Neuronal stem cell (in vitro differentiated cells): ENCODE measurements at regions not wholly inside any gene's neighbourhood (a gene's known extent, or its start where the extent isn't known, plus 50 kb on each side); places are given as distances from the start of the nearest gene placed in this dataset.

Experiments
- DNase-seq: peaks from one replicate; pipeline ENCODE4 v3.0.0-alpha.2; 2013; ENCODE audit warnings: low spot score
- H2AFZ ChIP-seq: one replicate; pipeline ENCODE4 v1.6.1; 2013; ENCODE audit warnings: mild to moderate bottlenecking, low read length, inconsistent platforms
- H2AK5ac ChIP-seq: 2 replicates; pipeline ENCODE4 v1.6.1; 2013; ENCODE audit warnings: low read depth, mild to moderate bottlenecking, inconsistent platforms, low read length, moderate library complexity, mixed read lengths
- H2BK120ac ChIP-seq: 2 replicates; pipeline ENCODE4 v1.6.1; 2013; ENCODE audit warnings: low read depth, mild to moderate bottlenecking, inconsistent platforms, low read length, moderate library complexity, mixed read lengths
- H2BK12ac ChIP-seq: one replicate; pipeline ENCODE4 v1.6.1; 2013; ENCODE audit warnings: low read length, inconsistent platforms
- H2BK15ac ChIP-seq: 2 replicates; pipeline ENCODE4 v1.6.1; 2013; ENCODE audit warnings: mild to moderate bottlenecking, low read length, inconsistent platforms, mixed read lengths
- H2BK5ac ChIP-seq: one replicate; pipeline ENCODE4 v1.6.1; 2013; ENCODE audit warnings: inconsistent platforms, mild to moderate bottlenecking, low read length, moderate library complexity
- H3K14ac ChIP-seq: one replicate; pipeline ENCODE4 v1.6.1; 2013; ENCODE audit warnings: low read length, inconsistent platforms
- H3K18ac ChIP-seq: 2 replicates; pipeline ENCODE4 v1.6.1; 2013; ENCODE audit warnings: low read length, inconsistent platforms
- H3K23ac ChIP-seq: 2 replicates; pipeline ENCODE4 v1.6.1; 2013; ENCODE audit warnings: low read depth, mild to moderate bottlenecking, mixed read lengths, low read length, inconsistent platforms; ENCODE audit not compliant: poor library complexity
- H3K27ac ChIP-seq: replicated peaks from 3 replicates; pipeline ENCODE4 v1.5.1; 2013; ENCODE audit warnings: low read length, inconsistent platforms
- H3K27me3 ChIP-seq, 3 experiments: 2 replicates each; pipeline ENCODE4 v1.6.1; 2013; ENCODE audit warnings: low read length in 3 of 3, mild to moderate bottlenecking in 2 of 3, inconsistent platforms in 1 of 3, low read depth in 1 of 3, mixed read lengths in 1 of 3, moderate library complexity in 1 of 3; ENCODE audit not compliant: control insufficient read depth in 3 of 3, insufficient read depth in 3 of 3
- H3K36me3 ChIP-seq, 2 donors: replicated peaks in 1 of 2; 2 replicates each; pipeline ENCODE4 v1.6.1; 2013; ENCODE audit warnings: low read length in 2 of 2; ENCODE audit not compliant: control insufficient read depth in 2 of 2, insufficient read depth in 2 of 2
- H3K4ac ChIP-seq: 2 replicates; pipeline ENCODE4 v1.6.1; 2013; ENCODE audit warnings: inconsistent platforms, mild to moderate bottlenecking, low read length, moderate library complexity
- H3K4me1 ChIP-seq, 2 donors: 1 replicate in 1 of 2; 2 replicates in 1 of 2; pipeline ENCODE4 v1.6.1; 2013; ENCODE audit warnings: low read length in 2 of 2, low read depth in 1 of 2; ENCODE audit not compliant: control insufficient read depth in 2 of 2, insufficient read depth in 1 of 2
- H3K4me2 ChIP-seq: one replicate; pipeline ENCODE4 v1.6.1; 2013; ENCODE audit warnings: mild to moderate bottlenecking, low read length, inconsistent platforms; ENCODE audit not compliant: insufficient read depth, poor library complexity, severe bottlenecking
- H3K4me3 ChIP-seq, 2 donors: 2 replicates each; pipeline ENCODE4 v1.5.1; 2013; ENCODE audit warnings: low read length in 2 of 2, mild to moderate bottlenecking in 2 of 2, inconsistent platforms in 1 of 2, moderate library complexity in 1 of 2
- H3K79me1 ChIP-seq: one replicate; pipeline ENCODE4 v1.6.1; 2013; ENCODE audit warnings: low read depth, mild to moderate bottlenecking, inconsistent platforms, low read length, moderate library complexity
- H3K9ac ChIP-seq: one replicate; pipeline ENCODE4 v1.6.1; 2013; ENCODE audit warnings: mild to moderate bottlenecking, low read depth, low read length, inconsistent platforms; ENCODE audit not compliant: poor library complexity
- H3K9me3 ChIP-seq, 2 donors: replicated peaks in 1 of 2; 2 replicates each; pipeline versions ENCODE3 to v1.6.1; 2013; ENCODE audit warnings: low read length in 2 of 2, mild to moderate bottlenecking in 2 of 2, inconsistent platforms in 1 of 2, low read depth in 1 of 2, mixed read lengths in 1 of 2, moderate library complexity in 1 of 2; ENCODE audit not compliant: control insufficient read depth in 2 of 2, insufficient read depth in 1 of 2
- H4K8ac ChIP-seq: one replicate; pipeline ENCODE4 v1.6.1; 2013; ENCODE audit warnings: low read depth, mild to moderate bottlenecking, inconsistent platforms, low read length, moderate library complexity
- H4K91ac ChIP-seq: one replicate; pipeline ENCODE4 v1.6.1; 2013; ENCODE audit warnings: low read length, low read depth, mild to moderate bottlenecking, inconsistent platforms; ENCODE audit not compliant: poor library complexity
- WGBS, 2 donors: extraction: QIAGEN DNeasy Blood & Tissue Kit; methylation state at CpG; one replicate each; pipeline ENCODE4 v1.1.7; 2013; ENCODE audit warnings: missing lambda C conversion rate in 2 of 2, mixed read lengths in 1 of 2; ENCODE audit not compliant: insufficient read length in 2 of 2, insufficient replicate concordance in 1 of 2; ENCODE audit errors: extremely low coverage in 2 of 2; 5-methylcytosine and 5-hydroxymethylcytosine counted together

DNA sequence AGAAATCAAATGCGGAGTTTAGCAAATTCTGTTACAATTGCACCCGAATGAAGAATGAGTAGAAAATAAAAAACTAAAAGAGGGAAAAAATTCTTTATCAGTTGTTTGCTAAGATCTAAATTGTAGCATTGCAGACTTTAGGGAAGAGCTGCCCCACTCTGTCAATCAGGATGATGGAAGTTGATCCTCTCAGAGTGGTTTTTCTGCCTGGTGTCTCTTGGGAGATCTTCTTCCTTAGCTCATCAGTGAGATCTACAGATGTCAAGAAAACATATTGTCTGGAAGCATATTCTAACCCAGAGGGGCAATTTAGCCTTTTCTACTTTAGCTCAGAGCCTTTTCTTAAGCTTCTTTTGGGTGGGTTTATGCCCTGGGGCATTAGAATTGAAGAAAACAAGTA lies 223.2 kb upstream of the PCDH17 start:
- no peak for DNase-seq
- no CpG with 5 or more reads among the region's 2 CpGs for WGBS, 2 donors
- Histone ChIP-seq H2BK120ac (no peak overlapping the region), H3K4me3 (no peak overlapping the region), H3K9me3 (no peaks in the 10 kb centered on the region), H4K91ac (no peak overlapping the region), H3K4ac (no peak overlapping the region), H3K4me1 (peaks cover 0 to 6% of the 10 kb centered on the region in 2 donors), H2BK5ac (no peak overlapping the region), H3K23ac (no peak overlapping the region), H3K79me1 (no peaks in the 10 kb centered on the region), H2BK12ac (no peak overlapping the region), H2AK5ac (no peak overlapping the region), H4K8ac (no peak overlapping the region), H3K36me3 (no peaks in the 10 kb centered on the region), H3K27me3 (no peaks in the 10 kb centered on the region), H3K18ac (no peak overlapping the region), H3K14ac (no peak overlapping the region), H3K9ac (no peak overlapping the region), H3K4me2 (no peak overlapping the region), H2AFZ (no peak overlapping the region), H3K27ac (no peak overlapping the region), H2BK15ac (no peak overlapping the region)

DNA sequence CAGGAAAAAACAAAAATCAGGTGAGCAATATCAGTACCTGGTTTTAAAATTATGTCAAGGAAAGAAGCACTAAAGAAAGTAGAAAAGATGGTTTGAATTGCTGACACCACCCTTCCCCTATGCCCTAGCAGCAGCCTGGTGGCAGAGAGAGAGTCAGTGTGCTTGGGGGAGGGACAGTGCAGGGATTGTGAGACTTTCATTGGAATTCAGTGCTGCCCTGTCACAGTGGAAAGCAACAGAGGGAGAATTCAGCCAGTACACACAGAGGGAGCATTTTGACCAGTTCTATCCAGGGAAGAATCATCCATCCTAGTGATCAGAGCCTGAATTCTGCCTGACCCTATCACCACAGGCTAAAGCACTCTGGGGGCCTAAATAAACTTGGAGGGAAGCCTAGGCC lies 222.4 kb upstream of the PCDH17 start:
- no peak overlapping the region for H3K4ac ChIP-seq
- H4K91ac ChIP-seq = no peak overlapping the region
- H2AK5ac ChIP-seq = no peak overlapping the region
- no peak overlapping the region for H2BK120ac ChIP-seq
- H2BK15ac ChIP-seq = no peak overlapping the region
- no peaks in the 10 kb centered on the region for H3K79me1 ChIP-seq
- H3K36me3 ChIP-seq = no peaks in the 10 kb centered on the region
- H3K18ac ChIP-seq = no peak overlapping the region
- no peaks in the 10 kb centered on the region for H3K9me3 ChIP-seq
- H3K23ac ChIP-seq = no peak overlapping the region
- H3K4me2 ChIP-seq = no peak overlapping the region
- no peak overlapping the region for H3K4me3 ChIP-seq
- no peak overlapping the region for H3K14ac ChIP-seq
- H3K4me1 ChIP-seq = peaks cover 0 to 6% of the 10 kb centered on the region in 2 donors
- no peak overlapping the region for H2BK12ac ChIP-seq
- no peak overlapping the region for H4K8ac ChIP-seq
- peak overlapping the region; percentile 42 for H2AFZ ChIP-seq
- no peak overlapping the region for H3K27ac ChIP-seq
- H3K27me3 ChIP-seq = no peaks in the 10 kb centered on the region
- H3K9ac ChIP-seq = no peak overlapping the region
- H2BK5ac ChIP-seq = no peak overlapping the region
- DNase-seq = peak; percentile 20

DNA sequence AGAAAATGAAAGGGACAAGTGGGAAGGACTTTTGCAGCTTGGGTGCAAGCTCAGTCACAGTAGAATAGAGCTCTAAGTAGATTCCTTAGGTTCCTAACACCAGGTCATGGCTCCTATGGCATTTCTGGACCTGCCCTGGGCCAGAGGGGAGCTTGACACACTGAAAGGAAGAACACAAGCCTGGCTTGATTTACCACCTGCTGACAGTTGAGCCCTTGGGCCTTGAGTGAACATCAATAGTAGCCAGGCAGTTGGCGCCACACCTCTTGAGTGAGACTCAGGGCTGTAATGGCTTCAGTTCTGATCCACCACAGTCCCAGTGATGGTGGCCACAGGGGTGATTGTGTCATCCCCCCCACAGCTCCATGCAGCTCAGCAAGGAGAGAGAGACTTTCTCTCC lies 221.9 kb upstream of the PCDH17 start:
- no peak overlapping the region for H2BK15ac ChIP-seq
- H3K14ac ChIP-seq = no peak overlapping the region
- peak overlapping the region; percentile 36 for H3K18ac ChIP-seq
- no peak overlapping the region for H3K4me2 ChIP-seq
- no peak overlapping the region for H3K27ac ChIP-seq
- no peak overlapping the region for H3K9ac ChIP-seq
- peak overlapping the region; percentile 42 for H2AFZ ChIP-seq
- no peak overlapping the region for H2BK5ac ChIP-seq
- no peak for DNase-seq
- H3K79me1 ChIP-seq = no peaks in the 10 kb centered on the region
- H3K36me3 ChIP-seq = no peaks in the 10 kb centered on the region
- H3K23ac ChIP-seq = no peak overlapping the region
- no peak overlapping the region for H3K4ac ChIP-seq
- H4K91ac ChIP-seq = no peak overlapping the region
- H2BK12ac ChIP-seq = no peak overlapping the region
- no peaks in the 10 kb centered on the region for H3K27me3 ChIP-seq
- H2AK5ac ChIP-seq = no peak overlapping the region
- H3K4me1 ChIP-seq = peaks cover 0 to 6% of the 10 kb centered on the region in 2 donors
- no peak overlapping the region for H3K4me3 ChIP-seq
- H3K9me3 ChIP-seq = no peaks in the 10 kb centered on the region
- H2BK120ac ChIP-seq = no peak overlapping the region
- no peak overlapping the region for H4K8ac ChIP-seq
- no CpG with 5 or more reads among the region's 1 CpG for WGBS, 2 donors

DNA sequence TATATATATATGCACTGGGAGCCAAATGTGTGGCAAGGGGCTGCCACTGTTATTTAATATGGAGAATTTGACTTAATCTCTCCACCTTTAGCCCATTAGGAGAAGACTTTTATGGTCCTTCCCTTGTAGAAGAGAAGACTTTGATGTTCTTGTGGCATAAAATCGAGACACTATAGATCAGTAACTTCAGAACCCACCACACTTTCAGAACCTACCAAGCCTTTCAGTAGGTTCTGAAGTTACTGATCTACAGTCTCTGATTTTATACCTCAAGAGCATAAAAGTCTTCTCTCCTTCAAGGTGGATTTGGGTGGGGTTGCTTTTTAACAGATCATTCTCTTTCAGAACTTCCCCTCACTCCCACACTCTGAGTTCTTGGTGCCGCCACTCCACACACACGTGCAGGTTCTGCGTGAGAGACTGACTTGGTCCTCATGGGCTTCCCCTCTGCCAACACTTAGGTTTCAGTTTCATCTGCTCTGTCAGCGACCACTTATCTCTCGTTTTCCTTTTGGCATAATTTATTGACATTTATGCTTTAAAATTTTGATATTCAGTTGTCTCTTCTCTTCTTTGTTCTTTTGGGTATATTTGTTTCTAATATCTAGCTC lies 213.4 kb upstream of the PCDH17 start:
- Histone ChIP-seq H3K4me3 (no peak overlapping the region), H2AK5ac (no peak overlapping the region), H2BK15ac (no peak overlapping the region), H2AFZ (no peak overlapping the region), H2BK5ac (no peak overlapping the region), H3K9ac (no peak overlapping the region), H3K27ac (no peak overlapping the region), H3K4me1 (no peaks in the 10 kb centered on the region), H2BK120ac (no peak overlapping the region), H4K91ac (no peak overlapping the region), H3K9me3 (no peaks in the 10 kb centered on the region), H3K36me3 (no peaks in the 10 kb centered on the region), H2BK12ac (no peak overlapping the region), H3K4me2 (no peak overlapping the region), H3K4ac (no peak overlapping the region), H3K18ac (no peak overlapping the region), H3K27me3 (no peaks in the 10 kb centered on the region), H4K8ac (no peak overlapping the region), H3K14ac (no peak overlapping the region), H3K79me1 (no peaks in the 10 kb centered on the region), H3K23ac (no peak overlapping the region)
- WGBS, 2 donors = no CpG with 5 or more reads among the region's 6 CpGs
- no peak for DNase-seq
